ENCODE measurements at regions not wholly inside any gene's neighbourhood (a gene's known extent, or its start where the extent isn't known, plus 50 kb on each side); places are given as distances from the start of the nearest gene placed in this dataset.

DNA sequence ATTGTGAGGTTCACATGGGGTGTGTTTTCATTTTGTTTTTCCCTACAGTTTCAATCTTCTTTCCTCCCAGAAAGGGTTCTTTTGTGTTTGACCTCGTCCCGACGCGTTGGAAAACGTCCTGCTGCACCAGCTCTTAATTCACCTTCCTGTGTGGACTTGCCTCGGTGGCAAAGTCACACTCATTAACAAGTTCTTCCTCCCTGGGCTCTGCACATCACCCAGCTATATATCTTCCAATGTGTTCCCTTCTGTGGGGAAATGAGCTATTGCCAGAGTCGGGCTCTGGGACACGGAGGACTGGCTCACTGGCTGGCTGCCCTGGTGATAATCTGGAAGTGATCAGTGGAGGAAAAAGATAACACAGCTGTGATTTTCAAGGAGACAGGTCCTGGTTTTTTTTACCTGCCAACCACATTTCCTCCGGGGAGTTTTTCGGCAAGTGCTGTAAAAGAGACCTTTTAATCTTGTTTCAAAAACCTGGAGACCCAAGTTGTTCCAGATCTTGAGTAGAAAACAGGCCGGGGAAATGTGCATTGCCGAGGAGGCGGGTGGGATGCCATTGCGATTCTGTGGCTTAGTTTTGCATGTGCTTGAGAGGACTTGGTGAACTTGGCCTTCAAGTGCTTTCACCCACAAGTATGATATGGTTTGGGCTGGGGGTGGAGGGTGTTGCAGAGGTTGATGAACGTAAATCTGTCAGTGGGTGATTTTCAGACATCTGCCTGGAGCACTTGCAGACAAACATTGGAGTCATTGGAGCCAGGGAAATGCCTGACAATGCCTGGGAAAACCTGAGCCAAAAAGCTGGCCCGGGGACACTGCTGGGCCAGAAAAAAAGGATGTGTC lies 96.5 kb upstream of the CREB5 start:
- TF ChIP-seq, protein P1, sequence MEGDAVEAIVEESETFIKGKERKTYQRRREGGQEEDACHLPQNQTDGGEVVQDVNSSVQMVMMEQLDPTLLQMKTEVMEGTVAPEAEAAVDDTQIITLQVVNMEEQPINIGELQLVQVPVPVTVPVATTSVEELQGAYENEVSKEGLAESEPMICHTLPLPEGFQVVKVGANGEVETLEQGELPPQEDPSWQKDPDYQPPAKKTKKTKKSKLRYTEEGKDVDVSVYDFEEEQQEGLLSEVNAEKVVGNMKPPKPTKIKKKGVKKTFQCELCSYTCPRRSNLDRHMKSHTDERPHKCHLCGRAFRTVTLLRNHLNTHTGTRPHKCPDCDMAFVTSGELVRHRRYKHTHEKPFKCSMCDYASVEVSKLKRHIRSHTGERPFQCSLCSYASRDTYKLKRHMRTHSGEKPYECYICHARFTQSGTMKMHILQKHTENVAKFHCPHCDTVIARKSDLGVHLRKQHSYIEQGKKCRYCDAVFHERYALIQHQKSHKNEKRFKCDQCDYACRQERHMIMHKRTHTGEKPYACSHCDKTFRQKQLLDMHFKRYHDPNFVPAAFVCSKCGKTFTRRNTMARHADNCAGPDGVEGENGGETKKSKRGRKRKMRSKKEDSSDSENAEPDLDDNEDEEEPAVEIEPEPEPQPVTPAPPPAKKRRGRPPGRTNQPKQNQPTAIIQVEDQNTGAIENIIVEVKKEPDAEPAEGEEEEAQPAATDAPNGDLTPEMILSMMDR (IDR thresholded peaks at IDR 0.05): no peak
- no peak for TF ChIP-seq EZH2phosphoT487 (IDR thresholded peaks at IDR 0.05)
- no peak for TF ChIP-seq EZH2 (IDR thresholded peaks at IDR 0.05)

Measured in neural progenitor cell (in vitro differentiated cells).